HG02623 (cell line): ENCODE measurements at regions not wholly inside any gene's neighbourhood (a gene's known extent, or its start where the extent isn't known, plus 50 kb on each side); places are given as distances from the start of the nearest gene placed in this dataset.
"Not testable (repeated sequence)": the region's sequence is repeated elsewhere in the genome, so short reads cannot be mapped to it uniquely, and the experiment has no call there.

Experiments
- ATAC-seq: cut with Tn5 transposase; IDR thresholded peaks from one replicate; pipeline ENCODE4 v1.9.1; 2021; ENCODE audit warnings: moderate library complexity; ENCODE audit not compliant: unreplicated experiment

DNA sequence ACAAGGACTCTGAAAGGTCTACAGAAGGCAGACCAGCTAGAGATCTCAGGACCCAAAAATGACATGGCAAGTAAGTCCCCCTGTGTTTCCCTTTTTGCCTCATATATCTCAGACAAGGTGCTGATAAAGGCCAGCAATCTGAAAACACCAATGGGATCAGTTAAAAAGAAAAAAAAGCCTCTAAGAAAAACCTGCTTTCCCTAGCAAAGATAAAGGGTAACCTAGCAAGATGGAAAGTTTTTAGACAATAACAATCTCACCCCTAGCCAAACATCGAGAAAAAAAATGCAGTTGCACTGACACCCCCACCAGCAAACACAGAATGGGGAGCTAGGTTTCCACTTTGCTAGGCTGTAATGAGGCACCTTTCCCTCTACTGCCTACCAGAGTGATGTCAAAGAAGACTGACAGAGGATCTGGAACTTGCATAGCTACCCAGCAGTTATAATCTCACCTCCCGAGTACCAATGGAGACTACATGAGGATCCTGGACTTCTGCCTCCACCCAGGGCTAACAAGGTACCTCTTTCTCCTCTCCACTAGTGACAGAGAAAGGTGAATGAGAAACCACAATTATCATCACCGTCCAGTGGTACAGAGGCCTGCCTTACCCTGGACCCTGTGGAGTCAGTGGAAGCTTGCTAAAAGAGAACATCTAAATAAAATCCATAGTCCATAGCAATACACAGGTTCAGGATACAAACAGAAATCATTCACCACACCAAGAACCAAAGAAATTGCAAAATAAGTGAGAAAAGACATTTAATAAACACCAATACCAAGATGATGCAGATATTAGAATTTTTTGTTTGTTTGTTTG, 240.8 kb downstream of the ARHGAP12 start:
- no peak for ATAC-seq

GRCh38 chr10:31686599-31686998, 242.0 kb downstream of the ARHGAP12 start:
- no peak for ATAC-seq

DNA sequence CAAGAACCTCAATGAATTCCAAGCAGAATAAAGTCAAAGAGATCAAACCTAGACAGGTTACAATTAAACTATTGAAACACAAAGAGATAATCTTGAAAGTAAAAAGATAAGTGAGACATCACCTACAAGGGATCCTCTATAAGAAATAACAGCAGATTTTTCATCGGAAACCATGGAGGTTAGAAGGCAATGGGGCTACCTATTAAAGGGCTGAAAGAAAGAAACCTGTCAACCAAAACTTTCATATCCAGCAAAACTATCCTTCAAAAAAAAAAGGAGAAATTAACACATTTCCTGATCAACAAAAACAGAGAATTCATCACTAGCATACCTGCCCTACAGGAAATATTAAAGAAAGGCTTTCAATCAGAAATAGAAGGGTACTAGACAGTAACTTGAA, 244.9 kb downstream of the ARHGAP12 start:
- no peak for ATAC-seq

DNA sequence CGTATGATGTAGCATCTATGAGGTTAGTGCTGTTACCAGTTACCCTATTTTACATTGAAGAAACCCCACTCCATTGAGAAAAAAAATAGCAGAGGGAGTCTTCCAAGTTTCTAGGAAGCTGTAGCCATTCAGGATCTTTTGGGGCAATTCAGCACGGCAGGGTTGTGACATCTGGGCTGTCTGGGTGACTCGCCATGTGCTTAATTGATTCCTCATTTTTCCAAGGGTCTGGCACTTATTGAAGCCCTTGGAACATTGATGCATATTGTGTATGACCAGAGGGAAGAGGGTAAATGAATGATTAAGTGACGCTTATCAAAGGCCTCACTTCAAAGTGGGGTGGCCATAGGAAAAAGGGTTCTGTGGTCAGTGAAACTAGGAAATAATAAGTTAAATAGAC, 248.7 kb downstream of the ARHGAP12 start:
- ATAC-seq = no peak

DNA sequence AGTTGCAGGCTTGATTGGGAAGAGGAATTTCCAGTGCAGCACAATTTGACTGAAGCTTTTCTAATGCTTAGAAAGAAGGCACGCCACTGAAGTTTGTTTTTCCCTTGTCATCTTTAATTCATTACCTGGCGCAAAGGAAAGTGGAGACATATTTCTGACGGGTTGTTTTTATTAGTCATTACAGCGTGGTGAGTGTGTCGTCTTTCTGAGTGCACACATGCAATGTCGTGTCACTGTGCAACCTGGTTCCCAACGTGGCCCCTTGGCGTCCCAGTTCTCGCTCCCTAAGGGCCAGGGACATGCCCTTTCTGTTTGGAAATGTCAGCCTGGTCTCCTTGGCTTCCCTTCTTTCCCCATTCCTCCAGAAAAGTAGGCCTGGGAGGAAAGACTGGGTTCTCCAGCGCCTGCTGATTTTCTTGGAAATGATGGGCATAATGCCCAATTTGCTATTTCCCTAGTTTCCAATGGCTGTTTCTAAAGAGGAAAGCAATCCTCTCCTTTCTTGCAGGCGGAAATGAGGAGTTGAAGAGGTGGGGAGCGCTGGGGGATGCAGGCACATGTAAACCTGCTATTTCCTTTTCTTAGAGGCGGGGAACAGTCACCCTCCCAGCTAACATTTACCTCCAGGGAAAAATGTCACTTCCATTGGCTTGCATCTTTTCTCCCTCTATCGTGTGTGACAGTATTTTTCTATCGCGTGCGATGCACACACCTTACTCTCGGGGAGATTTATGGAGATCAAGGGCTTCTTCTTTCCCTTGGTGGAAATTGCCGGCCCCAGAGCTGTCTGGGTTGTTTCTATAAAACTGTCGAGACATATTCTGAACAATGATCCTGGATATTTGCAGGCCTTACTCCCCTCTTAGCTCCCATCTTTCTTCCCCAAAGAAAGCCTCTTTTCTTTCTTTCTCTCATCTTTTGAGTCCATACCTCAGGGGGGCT, 249.8 kb downstream of the ARHGAP12 start:
- no peak for ATAC-seq

DNA sequence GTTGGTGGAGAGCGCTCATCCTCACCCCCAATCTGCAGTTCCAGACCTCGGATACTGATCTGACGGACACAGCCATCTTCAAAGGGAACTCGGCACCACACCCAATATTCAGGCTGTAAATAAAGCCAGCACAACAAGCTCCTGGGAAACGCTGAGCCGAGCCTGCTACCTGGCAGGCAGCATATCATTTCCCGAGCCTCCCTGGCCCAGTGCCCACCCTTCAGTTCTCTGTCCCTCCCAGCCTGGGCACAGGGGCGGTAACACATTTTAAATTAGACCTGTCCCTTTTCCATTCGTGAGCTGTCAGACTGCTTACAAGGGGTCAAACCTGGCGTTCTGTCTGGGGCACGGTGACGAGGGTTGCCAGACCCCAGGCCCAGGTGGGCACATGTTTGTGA, 250.5 kb downstream of the ARHGAP12 start:
- no peak for ATAC-seq

- no peak for ATAC-seq
Observed at GRCh38 chr10:31677195-31678138, 251.2 kb downstream of the ARHGAP12 start.

DNA sequence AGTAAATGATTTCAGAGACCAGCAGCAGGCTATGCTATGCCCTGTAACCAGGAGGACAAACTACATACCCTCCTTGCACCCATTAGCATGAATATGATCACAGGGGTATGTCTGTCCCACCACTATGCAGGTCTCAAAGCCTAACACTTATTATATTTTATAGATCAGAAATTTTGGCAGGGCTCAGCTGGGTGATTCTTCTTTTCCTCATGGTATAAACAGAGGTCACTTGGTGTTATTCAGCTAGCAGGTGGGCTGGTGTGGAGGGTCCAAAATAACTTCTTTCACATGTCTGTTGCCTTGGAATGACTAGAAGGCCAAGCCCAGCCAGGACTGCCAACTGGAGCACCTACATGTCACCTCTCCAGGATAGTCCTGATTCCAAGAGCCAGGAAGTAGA, 252.9 kb downstream of the ARHGAP12 start:
- no peak for ATAC-seq

DNA sequence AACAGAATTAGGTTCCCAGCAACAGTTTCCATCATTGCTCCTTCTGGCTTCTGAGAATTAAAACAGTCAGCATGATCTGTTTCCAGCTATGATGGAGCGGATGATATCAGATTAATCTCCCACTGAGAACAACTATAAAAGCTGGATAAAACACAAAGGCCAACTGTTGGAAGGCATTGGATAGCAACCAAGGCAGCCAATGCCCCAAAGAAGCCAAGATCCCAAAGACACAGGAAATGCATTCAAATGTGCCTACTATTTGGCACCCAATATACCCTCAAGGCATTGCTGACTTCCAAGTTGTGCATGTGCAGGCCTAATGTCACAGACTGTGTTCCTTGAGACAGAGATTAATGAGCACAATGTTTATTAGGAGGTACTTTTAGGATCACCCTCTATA, 259.3 kb downstream of the ARHGAP12 start:
- no peak for ATAC-seq

DNA sequence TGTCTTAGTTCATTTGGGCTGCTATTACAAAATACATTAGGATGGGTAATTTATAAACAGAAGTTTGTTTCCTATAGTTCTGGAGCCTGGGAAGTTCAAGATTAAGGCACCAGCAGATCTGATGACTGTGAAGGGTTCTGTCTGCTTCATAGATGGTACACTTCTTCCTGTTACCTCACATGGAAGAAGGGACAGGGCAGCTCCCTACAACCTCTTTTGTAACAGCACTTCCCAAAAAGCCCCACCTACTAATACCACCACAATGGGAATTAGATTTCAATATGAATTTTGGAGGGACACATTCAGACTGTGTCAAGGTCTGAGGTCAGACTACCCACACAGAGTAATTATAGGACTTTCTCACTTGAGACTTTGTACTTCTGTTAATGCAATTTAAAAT, 260.3 kb downstream of the ARHGAP12 start:
- ATAC-seq = no peak

DNA sequence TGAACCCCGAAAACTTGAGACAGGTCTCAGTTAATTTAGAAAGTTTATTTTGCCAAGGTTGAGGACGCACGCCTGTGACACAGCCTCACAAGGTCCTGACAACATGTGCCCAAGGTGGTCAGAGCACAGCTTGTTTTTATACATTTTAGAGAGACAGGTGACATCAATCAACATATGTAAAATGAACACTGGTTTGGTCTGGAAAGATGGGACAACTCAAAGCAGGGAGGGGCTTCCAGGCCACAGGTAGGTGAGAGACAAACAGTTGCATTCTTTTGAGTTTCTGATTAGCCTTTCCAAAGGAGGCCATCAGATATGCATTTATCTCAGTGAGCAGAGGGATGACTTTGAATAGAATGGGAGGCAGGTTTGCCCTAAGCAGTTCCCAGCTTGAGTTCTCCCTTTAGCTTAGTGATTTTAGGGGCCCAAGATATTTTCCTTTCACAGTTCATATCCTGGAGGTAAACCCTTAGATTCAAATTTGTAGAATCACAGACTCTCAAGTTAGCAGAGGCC, 262.8 kb downstream of the ARHGAP12 start:
- not testable (repeated sequence) for ATAC-seq

DNA sequence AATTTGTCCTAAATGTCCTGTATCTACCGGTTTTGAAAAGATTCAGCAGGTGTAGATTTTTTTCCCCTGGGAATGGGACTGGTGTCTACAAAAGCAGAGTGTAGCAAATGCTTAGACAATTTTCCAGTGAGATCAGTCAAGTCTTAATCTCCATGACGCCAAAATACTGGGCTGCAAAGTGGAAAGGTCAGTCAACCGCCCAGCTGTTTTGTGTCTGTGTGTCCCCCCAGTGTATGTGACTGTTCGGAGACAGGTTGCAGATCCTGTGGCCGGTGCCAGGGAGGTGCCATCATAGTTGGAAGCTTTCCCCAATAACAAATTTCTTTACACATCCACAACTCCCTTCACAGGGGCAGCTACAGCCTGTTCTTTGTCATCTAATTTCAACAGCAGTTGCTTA, 263.8 kb downstream of the ARHGAP12 start:
- ATAC-seq = no peak

DNA sequence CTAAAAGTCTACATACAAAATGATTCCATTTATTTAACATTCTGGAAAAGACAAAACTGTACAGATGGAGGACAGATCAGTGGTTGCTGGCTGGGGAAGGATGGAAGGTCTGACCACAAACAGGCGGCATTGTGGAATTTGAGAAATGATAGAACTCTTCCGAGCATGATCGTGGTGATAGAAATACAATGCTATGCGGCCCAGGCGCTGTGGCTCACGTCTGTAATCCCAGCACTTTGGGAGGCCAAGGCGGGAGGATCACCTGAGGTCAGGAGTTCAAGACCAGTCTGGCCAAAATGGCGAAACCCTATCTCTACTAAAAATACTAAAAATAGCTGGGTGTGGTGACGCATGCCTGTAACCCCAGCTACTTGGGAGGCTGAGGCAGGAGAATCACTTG, 264.6 kb downstream of the ARHGAP12 start:
- not testable (repeated sequence) for ATAC-seq

GRCh38 chr10:31660300-31660699, 268.3 kb downstream of the ARHGAP12 start:
- no peak for ATAC-seq

DNA sequence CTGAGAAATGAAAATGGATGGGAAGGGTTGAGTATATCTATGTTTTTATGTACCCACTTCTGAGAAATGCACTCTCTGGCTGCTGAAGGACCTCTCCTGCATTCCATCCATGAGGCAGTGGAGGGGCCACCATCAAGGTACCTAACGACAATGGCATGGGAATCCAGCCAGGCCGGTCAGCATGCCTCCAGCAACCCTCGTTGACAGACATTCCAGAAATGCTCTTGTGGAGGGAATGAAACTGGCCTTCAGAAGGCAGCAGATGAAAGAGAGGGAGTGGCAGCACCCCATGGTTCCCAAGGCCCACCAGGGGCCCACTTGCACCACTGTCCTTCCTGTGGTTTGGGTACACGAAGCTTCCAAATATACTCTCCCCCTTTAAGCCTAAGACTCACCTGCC, 269.0 kb downstream of the ARHGAP12 start:
- ATAC-seq = no peak

DNA sequence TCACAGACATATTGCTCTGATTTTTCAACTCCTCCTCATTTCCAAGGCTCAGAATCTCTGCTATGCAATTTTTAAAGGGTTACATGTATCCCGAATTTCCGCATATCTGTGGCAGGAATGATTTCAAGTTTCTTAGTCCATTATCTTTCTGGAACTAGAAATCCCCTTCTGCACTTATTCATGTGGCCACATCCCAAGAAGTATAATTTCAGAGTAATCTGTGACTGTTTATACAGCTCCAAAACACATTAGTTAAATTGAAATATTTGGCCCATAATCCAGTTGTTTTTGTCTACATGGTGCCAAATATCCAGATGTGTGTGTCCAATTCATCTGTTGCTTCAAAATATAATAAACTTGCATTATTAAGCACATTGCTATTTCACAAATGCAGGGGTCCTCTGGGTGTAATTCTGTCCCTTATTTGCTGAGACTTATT, 271.2 kb downstream of the ARHGAP12 start:
- ATAC-seq = no peak

- no peak for ATAC-seq
Observed at GRCh38 chr10:31656851-31657433, 271.7 kb downstream of the ARHGAP12 start.

- ATAC-seq = no peak
Observed at GRCh38 chr10:31652038-31652437, 276.6 kb downstream of the ARHGAP12 start.

GRCh38 chr10:31650010-31650409, 278.6 kb downstream of the ARHGAP12 start:
- no peak for ATAC-seq

DNA sequence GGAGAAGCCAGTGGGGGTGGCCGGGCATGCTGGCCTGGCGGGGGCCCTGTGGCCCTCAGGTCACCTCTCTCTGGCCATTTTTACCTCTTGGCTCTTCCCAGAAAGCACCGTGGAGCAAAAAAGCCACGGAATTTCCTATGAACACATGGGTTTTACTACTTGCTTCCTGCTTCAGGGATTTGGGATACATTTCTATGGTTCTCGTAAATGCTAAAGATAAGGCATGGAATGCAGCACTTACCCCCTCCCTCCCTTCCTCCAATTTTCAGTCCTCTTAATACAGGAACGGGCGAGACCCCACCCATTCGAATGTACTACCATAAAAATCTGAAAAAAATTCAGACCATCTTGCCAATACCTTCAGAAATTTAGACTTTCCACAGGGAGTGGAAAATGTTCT, 279.7 kb downstream of the ARHGAP12 start:
- ATAC-seq = no peak
